Choroid plexus epithelial cell (primary cell): ENCODE measurements at regions not wholly inside any gene's neighbourhood (a gene's known extent, or its start where the extent isn't known, plus 50 kb on each side); places are given as distances from the start of the nearest gene placed in this dataset.

ENCODE experiments used
- DNase-seq: peaks from one replicate; pipeline ENCODE4 v3.0.0-alpha.2; 2010; ENCODE audit warnings: low read depth
- H3K4me3 ChIP-seq: 2 replicates; pipeline ENCODE4 v1.5.1; 2011; ENCODE audit warnings: low read depth, mild to moderate bottlenecking, control low read depth, low read length, moderate library complexity
- TF ChIP-seq, protein P1 (sequence below): conservative IDR thresholded peaks from 2 replicates; pipeline ENCODE4 v1.5.1; 2011; ENCODE audit warnings: low read depth, mild to moderate bottlenecking, control low read depth, inconsistent platforms, low read length, moderate library complexity

DNA sequence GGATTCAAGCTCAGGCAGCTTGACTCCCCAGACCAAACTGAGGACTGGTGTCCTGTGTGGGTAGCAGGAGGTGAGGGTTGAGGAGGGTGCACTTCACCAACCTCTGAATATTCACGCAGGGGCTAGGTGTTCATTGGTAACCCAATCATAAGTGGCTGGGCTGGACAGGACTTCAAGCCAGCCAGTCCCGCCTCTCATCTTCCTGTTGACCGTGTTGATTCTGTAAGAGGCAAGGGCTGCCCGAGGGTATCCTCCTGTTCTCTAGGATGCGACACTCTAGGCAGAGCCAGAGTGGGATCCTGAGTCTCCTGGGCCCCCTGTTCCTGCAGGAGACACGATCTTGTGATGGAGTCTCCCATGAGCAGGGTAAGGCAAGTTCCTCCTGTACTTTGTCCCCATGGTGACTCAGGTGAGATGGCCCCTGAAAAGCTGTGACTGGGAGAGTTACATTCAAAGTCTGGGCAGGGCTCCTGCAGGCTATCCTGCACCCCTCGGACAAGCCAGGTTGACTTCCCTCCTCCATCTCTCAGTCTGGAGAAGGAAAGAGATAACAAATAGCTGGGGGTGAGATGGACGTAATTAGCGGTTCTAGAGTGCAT, 58.1 kb upstream of the POMGNT2 start:
- H3K4me3 ChIP-seq = no peak overlapping the region
- TF ChIP-seq, protein P1, sequence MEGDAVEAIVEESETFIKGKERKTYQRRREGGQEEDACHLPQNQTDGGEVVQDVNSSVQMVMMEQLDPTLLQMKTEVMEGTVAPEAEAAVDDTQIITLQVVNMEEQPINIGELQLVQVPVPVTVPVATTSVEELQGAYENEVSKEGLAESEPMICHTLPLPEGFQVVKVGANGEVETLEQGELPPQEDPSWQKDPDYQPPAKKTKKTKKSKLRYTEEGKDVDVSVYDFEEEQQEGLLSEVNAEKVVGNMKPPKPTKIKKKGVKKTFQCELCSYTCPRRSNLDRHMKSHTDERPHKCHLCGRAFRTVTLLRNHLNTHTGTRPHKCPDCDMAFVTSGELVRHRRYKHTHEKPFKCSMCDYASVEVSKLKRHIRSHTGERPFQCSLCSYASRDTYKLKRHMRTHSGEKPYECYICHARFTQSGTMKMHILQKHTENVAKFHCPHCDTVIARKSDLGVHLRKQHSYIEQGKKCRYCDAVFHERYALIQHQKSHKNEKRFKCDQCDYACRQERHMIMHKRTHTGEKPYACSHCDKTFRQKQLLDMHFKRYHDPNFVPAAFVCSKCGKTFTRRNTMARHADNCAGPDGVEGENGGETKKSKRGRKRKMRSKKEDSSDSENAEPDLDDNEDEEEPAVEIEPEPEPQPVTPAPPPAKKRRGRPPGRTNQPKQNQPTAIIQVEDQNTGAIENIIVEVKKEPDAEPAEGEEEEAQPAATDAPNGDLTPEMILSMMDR = no peak
- DNase-seq = no peak

DNA sequence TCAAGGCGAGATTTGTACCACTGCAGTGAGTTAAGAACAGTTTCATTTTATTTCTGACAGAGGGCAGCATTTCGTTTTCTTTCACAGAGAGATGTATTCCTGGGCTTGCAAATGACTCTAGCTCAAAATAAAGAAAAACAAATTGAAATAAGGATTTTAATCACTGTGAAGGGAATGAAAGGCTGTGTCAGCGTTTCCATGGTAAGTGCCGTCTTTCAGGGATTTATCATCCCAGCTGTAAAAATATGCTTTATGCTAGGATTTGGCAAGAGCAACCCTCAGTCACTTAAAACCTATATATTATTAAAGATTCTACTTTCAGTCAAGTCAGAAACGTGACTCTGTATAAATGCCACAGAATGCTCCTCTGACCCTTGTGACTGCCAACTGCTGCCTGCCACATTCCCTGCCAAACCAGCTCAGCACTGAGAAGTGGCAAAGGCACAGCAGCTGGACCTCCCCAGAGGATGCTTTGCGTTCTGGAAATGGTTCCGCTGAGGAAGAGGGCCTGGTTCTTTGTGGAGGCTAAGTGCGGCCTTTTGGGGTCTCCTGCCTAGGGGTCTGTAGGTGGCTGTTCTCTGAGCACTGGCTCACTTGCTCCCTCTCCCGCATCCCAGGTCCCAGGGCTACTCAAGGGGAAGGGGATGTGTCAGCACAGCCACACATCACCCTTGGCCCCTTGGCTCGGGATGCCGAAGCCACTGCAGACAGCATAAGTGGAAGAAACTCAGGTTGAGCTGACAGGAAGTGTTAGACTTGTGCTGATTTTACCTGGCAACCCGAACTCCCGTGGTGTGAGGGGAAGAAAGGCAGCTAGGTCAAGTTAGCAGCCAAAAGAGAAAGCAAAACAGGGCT, 56.6 kb upstream of the POMGNT2 start:
- TF ChIP-seq, protein P1 = peak; percentile 61
- DNase-seq = peak; percentile 90
- no peak overlapping the region for H3K4me3 ChIP-seq

DNA sequence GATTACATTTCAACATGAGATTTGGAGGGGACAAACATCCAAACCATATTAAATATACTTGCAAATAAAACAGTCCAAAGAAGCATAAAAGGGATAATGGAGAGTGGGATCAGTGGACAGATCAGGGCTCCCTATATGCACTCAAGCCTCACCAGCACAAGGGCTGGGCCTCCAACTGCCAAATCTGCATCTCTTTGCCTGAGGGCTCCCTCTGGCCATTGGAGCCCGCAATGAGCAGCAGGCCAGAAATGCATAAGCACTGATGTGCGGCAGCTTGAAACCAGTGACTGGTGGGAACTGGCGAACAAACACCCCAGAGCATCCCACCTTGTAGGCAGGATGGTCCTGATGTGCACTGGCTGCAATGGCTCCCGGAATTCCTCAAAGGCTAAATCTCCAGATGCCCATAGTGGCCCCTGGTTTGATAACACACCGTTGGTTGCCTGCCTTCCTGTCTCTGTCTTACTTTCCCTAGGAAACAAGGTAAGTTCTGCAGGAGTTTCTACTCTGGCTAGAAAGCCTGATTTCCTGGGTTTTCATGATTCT, 55.9 kb upstream of the POMGNT2 start:
- TF ChIP-seq, protein P1 = no peak
- DNase-seq = no peak
- H3K4me3 ChIP-seq = no peak overlapping the region

GRCh38 chr3:43160664-43161063, 54.8 kb upstream of the POMGNT2 start:
- H3K4me3 ChIP-seq = no peak overlapping the region
- no peak for DNase-seq
- TF ChIP-seq, protein P1 = no peak

GRCh38 chr3:43159876-43160255, 54.0 kb upstream of the POMGNT2 start:
- DNase-seq = no peak
- no peak overlapping the region for H3K4me3 ChIP-seq
- TF ChIP-seq, protein P1 = no peak

DNA sequence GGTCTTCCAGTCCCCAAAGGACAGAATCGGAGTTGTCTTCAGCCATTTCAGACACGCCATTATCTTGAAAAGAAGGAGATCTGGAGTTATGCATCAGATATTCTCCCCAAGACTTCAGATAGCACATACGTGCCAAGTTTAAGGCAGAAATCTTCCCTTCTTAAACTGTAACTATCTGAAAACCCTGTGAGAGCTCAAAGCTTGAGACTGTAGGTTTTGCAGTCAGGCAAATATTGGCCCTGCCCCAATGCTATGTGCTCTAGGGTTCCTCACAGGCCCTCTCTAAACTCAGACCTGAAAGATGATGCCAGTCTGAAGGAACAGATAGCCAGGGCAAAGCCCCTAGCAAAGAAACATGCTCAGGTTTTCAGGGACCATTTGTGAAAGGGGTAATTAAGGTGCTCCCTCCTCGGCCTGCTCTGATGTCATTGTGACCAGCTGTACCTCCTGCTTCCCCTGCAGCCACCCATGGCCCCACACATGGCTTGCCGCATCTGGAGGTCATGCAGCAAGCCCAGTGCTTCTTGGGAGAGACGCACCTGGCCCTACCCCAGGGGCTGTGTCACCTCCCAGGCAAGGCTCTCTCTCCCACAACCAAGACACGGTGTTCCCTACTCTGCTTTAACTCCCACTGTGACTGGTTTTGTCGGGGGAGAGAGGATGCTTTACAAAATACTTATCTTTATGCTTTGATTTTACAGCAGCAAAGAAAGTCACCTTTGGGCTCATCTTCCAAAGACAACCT, 53.4 kb upstream of the POMGNT2 start:
- TF ChIP-seq, protein P1 = no peak
- no peak for DNase-seq
- no peak overlapping the region for H3K4me3 ChIP-seq
